ENCODE measurements at regions not wholly inside any gene's neighbourhood (a gene's known extent, or its start where the extent isn't known, plus 50 kb on each side); places are given as distances from the start of the nearest gene placed in this dataset.

DNA sequence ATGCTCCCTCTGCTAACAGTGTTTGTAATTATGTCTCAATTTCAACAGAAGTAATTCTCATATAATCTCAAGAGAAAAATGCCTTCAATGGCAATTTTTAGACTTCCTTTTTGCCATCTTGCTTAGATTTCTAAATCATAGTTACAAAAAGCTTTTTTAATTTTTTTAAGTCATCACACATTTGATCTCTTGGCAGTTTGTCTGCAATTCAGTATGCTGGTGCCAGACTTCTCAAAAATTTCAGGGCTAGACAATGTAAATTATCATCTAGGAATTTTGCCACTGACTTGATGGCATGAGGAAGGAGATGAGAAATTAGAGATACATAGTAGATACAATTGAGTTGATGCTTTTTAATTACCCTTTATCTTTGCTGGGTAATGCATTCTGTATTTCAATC, 1176.7 kb upstream of the CNTN5 start:
- Histone ChIP-seq H3K4me3 (ENCODE audit: low read depth in 1 of 3, low read length in 3 of 3) (no peak overlapping the region), H3K4me1 (ENCODE audit: control insufficient read depth in 4 of 4, insufficient read depth in 4 of 4, low read length in 3 of 4) (no peaks in the 10 kb centered on the region), H3K9ac (ENCODE audit: low read depth in 1 of 2, low read length in 2 of 2) (no peak overlapping the region), H3K9me3 (ENCODE audit: control insufficient read depth in 4 of 4, low read length in 3 of 4) (peaks cover 0 to 7% (median 2%) of the 10 kb centered on the region in 4 donors), H3K36me3 (ENCODE audit: control insufficient read depth in 4 of 4, insufficient read depth in 3 of 4, low read depth in 1 of 4, low read length in 3 of 4) (no peaks in the 10 kb centered on the region), H3K27ac (ENCODE audit: low read depth in 1 of 2, low read length in 2 of 2) (no peak overlapping the region), H3K27me3 (ENCODE audit: control insufficient read depth in 4 of 4, insufficient read depth in 4 of 4, low read length in 3 of 4) (no peaks in the 10 kb centered on the region)
- DNase-seq (ENCODE audit: low spot score), result no peak
- no peak for TF ChIP-seq NR2F2 (IDR thresholded peaks at IDR 0.05)
- no peak for TF ChIP-seq RXRA (IDR thresholded peaks at IDR 0.05)
- TF ChIP-seq FOXA2 (IDR thresholded peaks at IDR 0.05), result no peak
- TF ChIP-seq TAF1 (conservative IDR thresholded peaks at IDR 0.05), result no peak
- no peak for TF ChIP-seq EGR1 (IDR thresholded peaks at IDR 0.05; ENCODE audit: low read depth in 2 of 2)
- no peak for TF ChIP-seq FOXA1 (IDR thresholded peaks at IDR 0.05)
- TF ChIP-seq JUND (IDR thresholded peaks at IDR 0.05), result no peak
- TF ChIP-seq, protein P1, sequence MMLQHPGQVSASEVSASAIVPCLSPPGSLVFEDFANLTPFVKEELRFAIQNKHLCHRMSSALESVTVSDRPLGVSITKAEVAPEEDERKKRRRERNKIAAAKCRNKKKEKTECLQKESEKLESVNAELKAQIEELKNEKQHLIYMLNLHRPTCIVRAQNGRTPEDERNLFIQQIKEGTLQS (IDR thresholded peaks at IDR 0.05), result no peak
- TF ChIP-seq, protein P2, sequence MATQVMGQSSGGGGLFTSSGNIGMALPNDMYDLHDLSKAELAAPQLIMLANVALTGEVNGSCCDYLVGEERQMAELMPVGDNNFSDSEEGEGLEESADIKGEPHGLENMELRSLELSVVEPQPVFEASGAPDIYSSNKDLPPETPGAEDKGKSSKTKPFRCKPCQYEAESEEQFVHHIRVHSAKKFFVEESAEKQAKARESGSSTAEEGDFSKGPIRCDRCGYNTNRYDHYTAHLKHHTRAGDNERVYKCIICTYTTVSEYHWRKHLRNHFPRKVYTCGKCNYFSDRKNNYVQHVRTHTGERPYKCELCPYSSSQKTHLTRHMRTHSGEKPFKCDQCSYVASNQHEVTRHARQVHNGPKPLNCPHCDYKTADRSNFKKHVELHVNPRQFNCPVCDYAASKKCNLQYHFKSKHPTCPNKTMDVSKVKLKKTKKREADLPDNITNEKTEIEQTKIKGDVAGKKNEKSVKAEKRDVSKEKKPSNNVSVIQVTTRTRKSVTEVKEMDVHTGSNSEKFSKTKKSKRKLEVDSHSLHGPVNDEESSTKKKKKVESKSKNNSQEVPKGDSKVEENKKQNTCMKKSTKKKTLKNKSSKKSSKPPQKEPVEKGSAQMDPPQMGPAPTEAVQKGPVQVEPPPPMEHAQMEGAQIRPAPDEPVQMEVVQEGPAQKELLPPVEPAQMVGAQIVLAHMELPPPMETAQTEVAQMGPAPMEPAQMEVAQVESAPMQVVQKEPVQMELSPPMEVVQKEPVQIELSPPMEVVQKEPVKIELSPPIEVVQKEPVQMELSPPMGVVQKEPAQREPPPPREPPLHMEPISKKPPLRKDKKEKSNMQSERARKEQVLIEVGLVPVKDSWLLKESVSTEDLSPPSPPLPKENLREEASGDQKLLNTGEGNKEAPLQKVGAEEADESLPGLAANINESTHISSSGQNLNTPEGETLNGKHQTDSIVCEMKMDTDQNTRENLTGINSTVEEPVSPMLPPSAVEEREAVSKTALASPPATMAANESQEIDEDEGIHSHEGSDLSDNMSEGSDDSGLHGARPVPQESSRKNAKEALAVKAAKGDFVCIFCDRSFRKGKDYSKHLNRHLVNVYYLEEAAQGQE (IDR thresholded peaks at IDR 0.05), result no peak
- TF ChIP-seq SP1 (IDR thresholded peaks at IDR 0.05), result no peak
- TF ChIP-seq, protein P3, sequence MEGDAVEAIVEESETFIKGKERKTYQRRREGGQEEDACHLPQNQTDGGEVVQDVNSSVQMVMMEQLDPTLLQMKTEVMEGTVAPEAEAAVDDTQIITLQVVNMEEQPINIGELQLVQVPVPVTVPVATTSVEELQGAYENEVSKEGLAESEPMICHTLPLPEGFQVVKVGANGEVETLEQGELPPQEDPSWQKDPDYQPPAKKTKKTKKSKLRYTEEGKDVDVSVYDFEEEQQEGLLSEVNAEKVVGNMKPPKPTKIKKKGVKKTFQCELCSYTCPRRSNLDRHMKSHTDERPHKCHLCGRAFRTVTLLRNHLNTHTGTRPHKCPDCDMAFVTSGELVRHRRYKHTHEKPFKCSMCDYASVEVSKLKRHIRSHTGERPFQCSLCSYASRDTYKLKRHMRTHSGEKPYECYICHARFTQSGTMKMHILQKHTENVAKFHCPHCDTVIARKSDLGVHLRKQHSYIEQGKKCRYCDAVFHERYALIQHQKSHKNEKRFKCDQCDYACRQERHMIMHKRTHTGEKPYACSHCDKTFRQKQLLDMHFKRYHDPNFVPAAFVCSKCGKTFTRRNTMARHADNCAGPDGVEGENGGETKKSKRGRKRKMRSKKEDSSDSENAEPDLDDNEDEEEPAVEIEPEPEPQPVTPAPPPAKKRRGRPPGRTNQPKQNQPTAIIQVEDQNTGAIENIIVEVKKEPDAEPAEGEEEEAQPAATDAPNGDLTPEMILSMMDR (IDR thresholded peaks at IDR 0.05; ENCODE audit: low read depth, low read length, missing input control), result no peak

DNA sequence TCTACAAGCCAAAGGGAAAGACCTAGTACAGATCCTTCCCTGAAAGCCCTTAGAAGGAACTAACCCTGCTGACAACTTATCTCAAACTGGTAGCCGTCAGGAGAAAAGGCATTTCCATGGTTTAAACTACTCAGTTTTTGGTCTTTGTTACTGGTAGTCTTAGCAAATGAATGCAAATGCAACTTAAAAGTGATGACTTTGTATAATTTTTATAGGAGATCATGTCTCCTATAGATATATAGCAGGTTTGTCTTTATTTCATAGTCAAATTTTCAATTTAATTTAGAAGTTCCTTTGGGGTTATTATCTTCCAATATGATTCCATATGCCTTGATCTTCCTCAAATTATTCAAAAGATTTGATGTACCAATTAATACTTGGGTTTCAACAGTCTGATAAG, 1173.0 kb upstream of the CNTN5 start:
- Histone ChIP-seq H3K4me3 (ENCODE audit: low read depth in 1 of 3, low read length in 3 of 3) (no peak overlapping the region), H3K36me3 (ENCODE audit: control insufficient read depth in 4 of 4, insufficient read depth in 3 of 4, low read depth in 1 of 4, low read length in 3 of 4) (no peaks in the 10 kb centered on the region), H3K27me3 (ENCODE audit: control insufficient read depth in 4 of 4, insufficient read depth in 4 of 4, low read length in 3 of 4) (no peaks in the 10 kb centered on the region), H3K4me1 (ENCODE audit: control insufficient read depth in 4 of 4, insufficient read depth in 4 of 4, low read length in 3 of 4) (no peaks in the 10 kb centered on the region), H3K9me3 (ENCODE audit: control insufficient read depth in 4 of 4, low read length in 3 of 4) (no peaks in the 10 kb centered on the region), H3K27ac (ENCODE audit: low read depth in 1 of 2, low read length in 2 of 2) (no peak overlapping the region), H3K9ac (ENCODE audit: low read depth in 1 of 2, low read length in 2 of 2) (no peak overlapping the region)
- no peak for TF ChIP-seq GABPA (IDR thresholded peaks at IDR 0.05 in 1 of 2, conservative IDR thresholded peaks at IDR 0.05 in 1 of 2)
- TF ChIP-seq HNF4A (conservative IDR thresholded peaks at IDR 0.05), result no peak
- TF ChIP-seq SP1 (IDR thresholded peaks at IDR 0.05), result no peak
- TF ChIP-seq YY1 (IDR thresholded peaks at IDR 0.05), result no peak
- no peak for TF ChIP-seq FOXA2 (IDR thresholded peaks at IDR 0.05)
- TF ChIP-seq, protein P1 (IDR thresholded peaks at IDR 0.05), result no peak
- TF ChIP-seq, protein P2 (IDR thresholded peaks at IDR 0.05), result no peak
- no peak for TF ChIP-seq JUND (IDR thresholded peaks at IDR 0.05)
- TF ChIP-seq, protein P4, sequence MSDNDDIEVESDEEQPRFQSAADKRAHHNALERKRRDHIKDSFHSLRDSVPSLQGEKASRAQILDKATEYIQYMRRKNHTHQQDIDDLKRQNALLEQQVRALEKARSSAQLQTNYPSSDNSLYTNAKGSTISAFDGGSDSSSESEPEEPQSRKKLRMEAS (IDR thresholded peaks at IDR 0.05), result no peak
- no peak for TF ChIP-seq TAF1 (conservative IDR thresholded peaks at IDR 0.05)
- TF ChIP-seq, protein P3 (IDR thresholded peaks at IDR 0.05; ENCODE audit: low read depth, low read length, missing input control), result no peak
- TF ChIP-seq NR2F2 (IDR thresholded peaks at IDR 0.05), result no peak
- no peak for TF ChIP-seq RAD21 (IDR thresholded peaks at IDR 0.05)
- no peak for TF ChIP-seq EGR1 (IDR thresholded peaks at IDR 0.05; ENCODE audit: low read depth in 2 of 2)
- no peak for TF ChIP-seq RXRA (IDR thresholded peaks at IDR 0.05)
- WGBS, result 70% methylated on average over 1 of the region's 1 CpG
- DNase-seq (ENCODE audit: low spot score), result no peak
